ENCODE measurements at regions not wholly inside any gene's neighbourhood (a gene's known extent, or its start where the extent isn't known, plus 50 kb on each side); places are given as distances from the start of the nearest gene placed in this dataset.

DNA sequence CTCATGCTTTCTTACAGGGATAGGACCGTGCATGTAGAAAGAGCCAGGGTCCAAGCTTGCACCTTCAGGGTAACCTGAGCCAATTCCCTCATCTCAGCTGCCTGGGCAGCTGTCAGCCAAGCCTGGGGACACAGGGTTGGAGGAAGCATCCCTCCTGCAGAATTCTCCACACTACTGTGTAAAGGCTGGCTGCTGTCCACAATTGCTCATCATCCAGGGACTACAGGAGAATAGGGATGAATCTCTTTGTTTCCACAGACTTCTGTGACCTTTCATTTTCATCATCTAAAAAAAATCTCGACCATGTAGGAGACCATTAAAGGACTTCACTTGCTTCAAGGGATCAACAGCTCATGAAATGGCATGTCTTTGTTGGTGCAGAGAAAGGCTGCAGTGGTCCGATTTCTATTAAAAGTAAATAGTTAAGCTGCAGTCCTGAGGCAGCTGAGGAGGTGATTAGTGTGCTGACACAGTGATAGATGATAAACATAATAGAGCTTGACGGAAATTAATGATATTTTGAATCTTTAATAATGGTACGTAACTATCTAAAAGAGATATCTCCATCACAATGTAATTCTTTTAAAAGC, 74.4 kb upstream of the COPS8 start:
- 79 to 82% methylated on average over 4 to 5 of the region's 5 CpGs for WGBS, 2 donors (ENCODE audit: low coverage in 1 of 2)
- no peak for DNase-seq
- Histone ChIP-seq H3K9me3 (no peaks in the 10 kb centered on the region), H3K27me3 (no peaks in the 10 kb centered on the region), H3K27ac (no peak overlapping the region), H3K36me3 (no peaks in the 10 kb centered on the region), H3K4me3 (no peak overlapping the region), H3K4me1 (no peaks in the 10 kb centered on the region)
- intact Hi-C loops (cut with DNase I; ENCODE audit: low total_unique reads) (no loop called here), in situ Hi-C loops (cut with MboI; ENCODE audit: low pct_ligation_motif_present in 1 of 4, low pct_unique_long_range_greater_than_20kb in 1 of 4, low sequenced_read_pairs in 3 of 4) (no loop called here)
- TF ChIP-seq, protein P1, sequence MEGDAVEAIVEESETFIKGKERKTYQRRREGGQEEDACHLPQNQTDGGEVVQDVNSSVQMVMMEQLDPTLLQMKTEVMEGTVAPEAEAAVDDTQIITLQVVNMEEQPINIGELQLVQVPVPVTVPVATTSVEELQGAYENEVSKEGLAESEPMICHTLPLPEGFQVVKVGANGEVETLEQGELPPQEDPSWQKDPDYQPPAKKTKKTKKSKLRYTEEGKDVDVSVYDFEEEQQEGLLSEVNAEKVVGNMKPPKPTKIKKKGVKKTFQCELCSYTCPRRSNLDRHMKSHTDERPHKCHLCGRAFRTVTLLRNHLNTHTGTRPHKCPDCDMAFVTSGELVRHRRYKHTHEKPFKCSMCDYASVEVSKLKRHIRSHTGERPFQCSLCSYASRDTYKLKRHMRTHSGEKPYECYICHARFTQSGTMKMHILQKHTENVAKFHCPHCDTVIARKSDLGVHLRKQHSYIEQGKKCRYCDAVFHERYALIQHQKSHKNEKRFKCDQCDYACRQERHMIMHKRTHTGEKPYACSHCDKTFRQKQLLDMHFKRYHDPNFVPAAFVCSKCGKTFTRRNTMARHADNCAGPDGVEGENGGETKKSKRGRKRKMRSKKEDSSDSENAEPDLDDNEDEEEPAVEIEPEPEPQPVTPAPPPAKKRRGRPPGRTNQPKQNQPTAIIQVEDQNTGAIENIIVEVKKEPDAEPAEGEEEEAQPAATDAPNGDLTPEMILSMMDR (IDR thresholded peaks at IDR 0.05): no peak
- TF ChIP-seq EP300 (IDR thresholded peaks at IDR 0.05; ENCODE audit: low read depth) (no peak), POLR2A (IDR thresholded peaks at IDR 0.05) (no peak), POLR2AphosphoS5 (IDR thresholded peaks at IDR 0.05) (no peak)

DNA sequence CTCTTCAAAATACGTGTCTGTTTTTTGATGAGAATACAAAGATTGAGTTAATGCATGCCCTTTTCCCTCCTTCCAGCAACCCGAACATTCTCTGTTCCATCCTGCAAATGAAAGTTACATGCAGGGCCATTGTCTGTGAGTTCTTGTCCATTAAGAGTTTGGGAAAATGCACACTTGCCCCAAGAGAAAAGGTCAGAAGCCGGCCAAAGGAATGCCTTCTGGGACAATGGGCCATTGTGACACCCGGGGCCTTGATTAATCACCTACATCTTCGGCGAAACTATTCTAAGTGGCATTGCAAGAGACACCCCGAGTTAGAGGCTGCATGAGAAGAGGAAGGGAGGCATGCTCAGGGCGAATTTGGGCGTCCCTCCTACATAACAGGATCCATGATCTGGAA, 73.7 kb upstream of the COPS8 start:
- WGBS, 2 donors (ENCODE audit: low coverage in 1 of 2): 81 to 89% methylated on average over 2 to 9 of the region's 9 CpGs
- H3K4me1 ChIP-seq: no peaks in the 10 kb centered on the region
- in situ Hi-C loops (cut with MboI; ENCODE audit: low pct_ligation_motif_present in 1 of 4, low pct_unique_long_range_greater_than_20kb in 1 of 4, low sequenced_read_pairs in 3 of 4): no loop called here
- no peaks in the 10 kb centered on the region for H3K27me3 ChIP-seq
- TF ChIP-seq EP300 (IDR thresholded peaks at IDR 0.05; ENCODE audit: low read depth): no peak
- no peak for TF ChIP-seq POLR2AphosphoS5 (IDR thresholded peaks at IDR 0.05)
- TF ChIP-seq, protein P1 (IDR thresholded peaks at IDR 0.05): no peak
- TF ChIP-seq POLR2A (IDR thresholded peaks at IDR 0.05): no peak
- DNase-seq: no peak
- intact Hi-C loops (cut with DNase I; ENCODE audit: low total_unique reads): no loop called here
- no peaks in the 10 kb centered on the region for H3K36me3 ChIP-seq
- no peak overlapping the region for H3K4me3 ChIP-seq
- H3K27ac ChIP-seq: no peak overlapping the region
- H3K9me3 ChIP-seq: no peaks in the 10 kb centered on the region

DNA sequence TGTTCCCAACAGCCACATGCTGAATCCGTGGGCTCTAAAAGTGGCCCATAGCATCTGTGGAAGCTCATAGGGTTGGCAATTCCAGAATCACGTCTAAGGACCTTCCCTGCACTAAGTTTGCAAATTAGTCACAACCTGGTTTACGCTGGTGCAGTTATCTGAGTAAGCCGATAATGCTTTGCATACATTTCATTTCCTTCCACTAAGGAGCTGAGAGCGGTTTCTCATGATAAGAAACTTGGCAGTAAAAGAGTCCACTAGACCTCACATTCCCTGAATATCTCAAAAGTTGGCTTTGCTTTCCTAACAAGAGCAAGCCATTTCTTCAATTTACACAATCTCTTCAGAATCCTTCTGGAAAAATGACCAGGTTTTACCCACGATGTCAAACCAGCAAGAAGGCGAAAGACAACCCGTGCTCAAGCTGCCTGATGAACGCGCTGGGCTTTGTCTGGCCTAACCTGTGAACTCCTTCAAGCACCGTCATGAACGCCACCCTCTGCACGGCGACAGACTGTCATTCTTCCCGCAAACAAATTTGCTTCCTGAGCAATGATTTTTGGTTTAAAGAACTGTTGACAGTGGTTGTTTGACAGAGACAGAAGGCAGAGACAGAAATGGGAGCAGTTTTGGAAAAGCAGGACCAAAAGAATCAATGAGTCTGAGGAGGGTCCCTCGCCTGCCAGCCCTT, 73.0 kb upstream of the COPS8 start:
- no peaks in the 10 kb centered on the region for H3K9me3 ChIP-seq
- H3K4me1 ChIP-seq: no peaks in the 10 kb centered on the region
- H3K27me3 ChIP-seq: no peaks in the 10 kb centered on the region
- 71 to 74% methylated on average over 8 to 16 of the region's 16 CpGs for WGBS, 2 donors (ENCODE audit: low coverage in 1 of 2)
- TF ChIP-seq POLR2AphosphoS5 (IDR thresholded peaks at IDR 0.05): no peak
- no peak overlapping the region for H3K4me3 ChIP-seq
- intact Hi-C loops (cut with DNase I; ENCODE audit: low total_unique reads): no loop called here
- in situ Hi-C loops (cut with MboI; ENCODE audit: low pct_ligation_motif_present in 1 of 4, low pct_unique_long_range_greater_than_20kb in 1 of 4, low sequenced_read_pairs in 3 of 4): no loop called here
- H3K27ac ChIP-seq: no peak overlapping the region
- no peak for DNase-seq
- no peaks in the 10 kb centered on the region for H3K36me3 ChIP-seq

DNA sequence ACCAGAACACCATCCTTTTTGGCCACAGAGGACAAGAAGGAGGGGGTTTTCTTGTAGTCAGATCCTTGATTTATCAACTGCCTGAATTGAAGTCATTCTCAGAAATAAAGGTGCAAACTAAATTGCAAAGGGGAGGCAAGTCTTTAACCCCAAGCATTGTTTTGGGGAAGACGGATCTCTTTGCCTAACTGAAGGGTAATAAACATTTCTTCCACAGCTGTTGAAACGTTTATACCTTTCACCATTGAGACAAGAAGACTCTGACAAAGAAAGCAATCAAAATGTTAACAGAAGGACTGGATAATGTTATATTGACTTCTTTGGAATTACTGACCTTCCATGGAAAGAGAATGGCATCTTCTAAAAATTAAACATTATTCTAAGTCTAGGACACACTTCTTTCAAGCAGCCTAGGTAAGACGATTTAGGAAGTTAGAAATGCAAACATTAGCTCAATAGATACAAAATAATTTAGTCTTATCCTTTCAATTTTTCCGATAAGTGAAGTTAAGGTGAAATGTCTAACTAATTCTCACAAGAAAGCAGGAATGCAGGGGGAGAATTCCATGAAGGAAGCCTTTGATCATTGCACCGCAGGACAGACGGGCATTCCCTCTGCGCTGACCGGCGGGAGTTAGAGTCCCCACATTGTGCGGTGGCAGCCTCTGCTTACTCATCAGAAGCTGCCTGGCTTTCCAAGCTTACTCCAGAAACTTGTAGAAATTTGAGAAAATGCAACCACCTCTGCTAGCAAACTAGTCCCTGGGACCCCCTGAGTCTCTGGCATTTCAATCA, 69.4 kb upstream of the COPS8 start:
- Histone ChIP-seq H3K4me3 (no peak overlapping the region), H3K4me1 (peaks cover 0 to 3% (median 0%) of the 10 kb centered on the region in 4 donors), H3K9me3 (no peaks in the 10 kb centered on the region), H3K36me3 (no peaks in the 10 kb centered on the region), H3K27me3 (no peaks in the 10 kb centered on the region), H3K27ac (no peak overlapping the region)
- 75 to 82% methylated on average over 9 to 10 of the region's 10 CpGs for WGBS, 2 donors (ENCODE audit: low coverage in 1 of 2)
- no peak for TF ChIP-seq POLR2AphosphoS5 (IDR thresholded peaks at IDR 0.05)
- TF ChIP-seq, protein P1 (IDR thresholded peaks at IDR 0.05): no peak
- no peak for DNase-seq
- in situ Hi-C loops (cut with MboI; ENCODE audit: low pct_ligation_motif_present in 1 of 4, low pct_unique_long_range_greater_than_20kb in 1 of 4, low sequenced_read_pairs in 3 of 4) (no loop called here), intact Hi-C loops (cut with DNase I; ENCODE audit: low total_unique reads) (no loop called here)
